Ishikawa (cell line): ENCODE measurements at regions not wholly inside any gene's neighbourhood (a gene's known extent, or its start where the extent isn't known, plus 50 kb on each side); places are given as distances from the start of the nearest gene placed in this dataset.

Source experiments
- CEBPB ChIP-seq: IDR thresholded peaks from 2 replicates; pipeline ENCODE4 v1.6.1; 2012
- CREB1 ChIP-seq: IDR thresholded peaks from 2 replicates; pipeline ENCODE4 v1.6.1; 2012; ENCODE audit warnings: low read depth
- EGR1 ChIP-seq: IDR thresholded peaks from 2 replicates; pipeline ENCODE4 v1.6.1; 2012
- EP300 ChIP-seq: IDR thresholded peaks from 2 replicates; pipeline ENCODE4 v1.6.1; 2012; ENCODE audit warnings: borderline replicate concordance
- FOXM1 ChIP-seq: IDR thresholded peaks from 2 replicates; pipeline ENCODE4 v1.6.1; 2012; ENCODE audit warnings: low read depth, borderline replicate concordance
- NFIC ChIP-seq: IDR thresholded peaks from 2 replicates; pipeline ENCODE4 v1.6.1; 2012
- RAD21 ChIP-seq: IDR thresholded peaks from 2 replicates; pipeline ENCODE4 v1.6.1; 2012; ENCODE audit warnings: low read depth
- TAF1 ChIP-seq: IDR thresholded peaks from 2 replicates; pipeline ENCODE4 v1.6.1; 2012; ENCODE audit warnings: low read depth, mild to moderate bottlenecking
- TCF12 ChIP-seq: IDR thresholded peaks from 2 replicates; pipeline ENCODE4 v1.6.1; 2012; ENCODE audit warnings: low read depth
- TEAD4 ChIP-seq: IDR thresholded peaks from 2 replicates; pipeline ENCODE4 v1.6.1; 2012
- YY1 ChIP-seq: IDR thresholded peaks from 2 replicates; pipeline ENCODE4 v1.6.1; 2012; ENCODE audit warnings: low read depth
- ZBTB7A ChIP-seq: IDR thresholded peaks from 2 replicates; pipeline ENCODE4 v1.6.1; 2012; ENCODE audit warnings: low read depth
- TF ChIP-seq, protein P1 (sequence below): IDR thresholded peaks from 2 replicates; pipeline ENCODE4 v1.6.1; 2012
- TF ChIP-seq, protein P2 (sequence below): IDR thresholded peaks from 2 replicates; pipeline ENCODE4 v1.6.1; 2012
- TF ChIP-seq, protein P3 (sequence below): IDR thresholded peaks from 2 replicates; pipeline ENCODE4 v1.6.1; 2012; ENCODE audit warnings: low read depth, mild to moderate bottlenecking

DNA sequence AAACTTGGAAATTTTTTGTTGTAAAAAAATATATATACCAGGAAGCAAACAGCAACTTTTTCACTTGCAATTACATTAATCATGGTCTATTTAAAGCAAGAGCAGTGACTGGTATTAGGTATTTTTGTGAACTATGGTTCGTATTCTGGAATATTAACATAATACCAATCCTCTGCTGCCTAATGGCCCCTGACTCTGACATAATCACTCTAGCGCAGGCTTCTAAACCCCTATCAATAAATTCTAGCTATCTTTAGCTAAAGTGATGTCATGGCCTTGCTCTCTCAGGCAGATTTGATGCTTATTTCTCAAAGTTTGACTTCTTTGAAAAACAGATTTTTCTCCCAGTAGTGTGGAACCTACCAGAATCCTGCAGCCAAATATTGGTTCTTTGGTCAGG is 808.3 kb downstream of the VGLL3 start:
- TF ChIP-seq CEBPB (no peak), EP300 (no peak), NFIC (no peak), ZBTB7A (no peak), TCF12 (no peak), TEAD4 (no peak), TAF1 (no peak), EGR1 (no peak)
- TF ChIP-seq, protein P1, sequence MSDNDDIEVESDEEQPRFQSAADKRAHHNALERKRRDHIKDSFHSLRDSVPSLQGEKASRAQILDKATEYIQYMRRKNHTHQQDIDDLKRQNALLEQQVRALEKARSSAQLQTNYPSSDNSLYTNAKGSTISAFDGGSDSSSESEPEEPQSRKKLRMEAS = no peak
- TF ChIP-seq, protein P2, sequence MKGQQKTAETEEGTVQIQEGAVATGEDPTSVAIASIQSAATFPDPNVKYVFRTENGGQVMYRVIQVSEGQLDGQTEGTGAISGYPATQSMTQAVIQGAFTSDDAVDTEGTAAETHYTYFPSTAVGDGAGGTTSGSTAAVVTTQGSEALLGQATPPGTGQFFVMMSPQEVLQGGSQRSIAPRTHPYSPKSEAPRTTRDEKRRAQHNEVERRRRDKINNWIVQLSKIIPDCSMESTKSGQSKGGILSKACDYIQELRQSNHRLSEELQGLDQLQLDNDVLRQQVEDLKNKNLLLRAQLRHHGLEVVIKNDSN = no peak

DNA sequence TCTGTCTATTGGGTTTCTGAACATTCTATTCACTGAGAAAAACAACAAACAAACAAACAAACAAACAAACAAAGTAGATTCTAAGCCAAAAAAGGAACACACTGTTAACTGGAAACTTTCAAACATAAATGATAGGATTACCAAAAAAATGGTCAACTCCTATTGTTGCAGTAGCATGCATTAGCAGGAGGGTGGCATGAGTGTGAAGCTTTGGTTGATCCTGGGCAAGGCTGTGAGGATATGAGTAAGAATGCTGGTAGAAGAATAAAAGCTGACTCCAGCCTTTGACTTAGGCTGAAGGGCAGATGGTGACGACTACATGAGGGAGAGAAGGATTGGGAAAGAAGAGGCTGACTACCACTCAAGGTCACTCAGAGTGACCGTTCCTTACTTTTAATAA is 810.3 kb downstream of the VGLL3 start:
- TF ChIP-seq YY1 = no peak
- peak; percentile 60 for TF ChIP-seq RAD21

DNA sequence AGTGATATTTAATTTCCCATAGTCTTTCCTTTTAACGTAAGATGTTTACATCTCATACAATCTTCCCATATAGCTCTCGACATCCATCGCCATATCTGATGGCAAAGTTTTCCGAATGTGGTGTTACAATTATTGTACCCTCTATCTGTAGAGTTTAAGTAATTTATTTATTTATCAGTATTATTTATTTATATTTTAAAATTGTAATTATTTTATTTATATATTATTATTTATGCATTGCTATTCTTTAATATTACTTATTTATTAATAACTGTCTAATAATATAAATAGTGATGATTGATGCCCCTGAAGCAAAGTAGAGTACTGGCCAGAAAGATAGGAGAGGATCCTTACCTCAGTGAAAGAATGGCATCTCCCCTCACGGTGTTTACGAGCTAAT is 812.9 kb downstream of the VGLL3 start:
- TF ChIP-seq EP300 = no peak
- TF ChIP-seq EGR1 = no peak
- no peak for TF ChIP-seq FOXM1
- no peak for TF ChIP-seq YY1
- TF ChIP-seq ZBTB7A = no peak
- TF ChIP-seq TAF1 = no peak
- TF ChIP-seq, protein P3, sequence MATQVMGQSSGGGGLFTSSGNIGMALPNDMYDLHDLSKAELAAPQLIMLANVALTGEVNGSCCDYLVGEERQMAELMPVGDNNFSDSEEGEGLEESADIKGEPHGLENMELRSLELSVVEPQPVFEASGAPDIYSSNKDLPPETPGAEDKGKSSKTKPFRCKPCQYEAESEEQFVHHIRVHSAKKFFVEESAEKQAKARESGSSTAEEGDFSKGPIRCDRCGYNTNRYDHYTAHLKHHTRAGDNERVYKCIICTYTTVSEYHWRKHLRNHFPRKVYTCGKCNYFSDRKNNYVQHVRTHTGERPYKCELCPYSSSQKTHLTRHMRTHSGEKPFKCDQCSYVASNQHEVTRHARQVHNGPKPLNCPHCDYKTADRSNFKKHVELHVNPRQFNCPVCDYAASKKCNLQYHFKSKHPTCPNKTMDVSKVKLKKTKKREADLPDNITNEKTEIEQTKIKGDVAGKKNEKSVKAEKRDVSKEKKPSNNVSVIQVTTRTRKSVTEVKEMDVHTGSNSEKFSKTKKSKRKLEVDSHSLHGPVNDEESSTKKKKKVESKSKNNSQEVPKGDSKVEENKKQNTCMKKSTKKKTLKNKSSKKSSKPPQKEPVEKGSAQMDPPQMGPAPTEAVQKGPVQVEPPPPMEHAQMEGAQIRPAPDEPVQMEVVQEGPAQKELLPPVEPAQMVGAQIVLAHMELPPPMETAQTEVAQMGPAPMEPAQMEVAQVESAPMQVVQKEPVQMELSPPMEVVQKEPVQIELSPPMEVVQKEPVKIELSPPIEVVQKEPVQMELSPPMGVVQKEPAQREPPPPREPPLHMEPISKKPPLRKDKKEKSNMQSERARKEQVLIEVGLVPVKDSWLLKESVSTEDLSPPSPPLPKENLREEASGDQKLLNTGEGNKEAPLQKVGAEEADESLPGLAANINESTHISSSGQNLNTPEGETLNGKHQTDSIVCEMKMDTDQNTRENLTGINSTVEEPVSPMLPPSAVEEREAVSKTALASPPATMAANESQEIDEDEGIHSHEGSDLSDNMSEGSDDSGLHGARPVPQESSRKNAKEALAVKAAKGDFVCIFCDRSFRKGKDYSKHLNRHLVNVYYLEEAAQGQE = no peak
- no peak for TF ChIP-seq CREB1
- no peak for TF ChIP-seq TEAD4

DNA sequence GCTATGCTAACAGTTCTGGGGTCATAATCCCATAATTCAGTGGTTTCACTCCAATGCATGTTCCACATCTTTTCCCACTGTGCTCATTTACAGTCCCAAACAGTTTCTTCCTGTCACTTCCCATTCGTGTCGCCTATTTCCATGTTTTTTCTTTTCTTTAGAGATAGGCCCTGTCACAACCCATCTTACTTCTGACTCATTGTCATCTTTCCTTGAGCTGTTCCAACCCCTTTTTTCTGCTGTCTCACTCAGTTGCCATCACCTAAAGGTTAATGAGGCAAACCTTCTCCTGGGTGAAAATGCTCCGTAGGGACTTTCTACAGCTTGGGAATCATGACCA is 814.5 kb downstream of the VGLL3 start:
- TF ChIP-seq TEAD4 = no peak
- TF ChIP-seq TAF1 = no peak
- no peak for TF ChIP-seq NFIC
- TF ChIP-seq CEBPB = no peak
- no peak for TF ChIP-seq ZBTB7A
- TF ChIP-seq, protein P3 = no peak
- TF ChIP-seq TCF12 = no peak
- TF ChIP-seq FOXM1 = no peak
- no peak for TF ChIP-seq EP300
- no peak for TF ChIP-seq YY1
- no peak for TF ChIP-seq RAD21
- TF ChIP-seq, protein P2 = no peak
- TF ChIP-seq, protein P1 = no peak
- no peak for TF ChIP-seq CREB1
- no peak for TF ChIP-seq EGR1

DNA sequence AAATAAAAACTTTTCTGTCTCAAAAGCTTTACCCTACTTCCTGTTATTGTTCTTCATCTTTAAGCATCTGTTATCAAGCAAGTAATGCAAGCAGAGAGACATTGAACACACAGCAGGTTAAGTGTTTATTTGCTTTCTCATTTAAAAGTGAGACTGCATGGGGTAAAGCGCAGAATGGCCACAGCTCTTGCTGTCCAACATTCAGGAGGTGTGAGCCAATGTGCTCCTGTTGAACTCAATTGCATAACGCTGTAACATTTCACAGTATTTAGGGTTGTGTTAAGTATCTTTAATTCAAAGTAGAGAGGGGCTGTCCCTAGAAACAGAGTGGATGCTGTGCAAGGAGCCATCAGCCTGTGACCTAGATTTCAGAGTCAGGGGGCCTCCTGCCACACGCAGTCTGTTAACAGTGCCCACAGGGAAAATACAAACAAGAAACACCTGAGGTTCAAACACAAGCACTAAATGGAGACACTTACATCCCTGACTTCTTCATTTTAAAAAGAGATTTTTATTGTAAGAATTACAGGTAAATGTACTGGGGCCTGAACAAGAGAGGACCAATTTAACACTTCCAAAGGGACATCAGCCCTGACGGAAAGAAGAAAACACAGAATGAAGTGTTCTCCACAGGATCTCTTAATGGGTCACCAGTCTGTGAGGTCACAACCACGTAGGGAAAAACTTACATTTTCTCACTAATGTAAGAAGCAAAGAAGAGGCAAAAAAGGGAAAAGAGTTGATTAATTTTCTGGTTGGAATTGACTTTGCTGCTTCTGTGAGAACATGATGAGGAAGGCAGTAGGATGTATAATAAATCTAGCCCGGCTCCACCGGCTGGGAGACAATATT is 815.1 kb downstream of the VGLL3 start:
- TF ChIP-seq, protein P2 = no peak
- TF ChIP-seq, protein P3 = no peak
- TF ChIP-seq YY1 (no peak), EP300 (no peak), TAF1 (no peak), EGR1 (no peak), TEAD4 (no peak), ZBTB7A (no peak), NFIC (no peak), FOXM1 (no peak), TCF12 (no peak), CREB1 (no peak)
- TF ChIP-seq, protein P1 = no peak
